Testis (tissue), 2 donors: ENCODE measurements at regions not wholly inside any gene's neighbourhood (a gene's known extent, or its start where the extent isn't known, plus 50 kb on each side); places are given as distances from the start of the nearest gene placed in this dataset.

Experiments used
- POLR2A ChIP-seq: fragments of 450-650 bp; IDR thresholded peaks from one replicate; pipeline ENCODE4 v1.6.1; 2017; ENCODE audit warnings: antibody characterized with exemption, mild to moderate bottlenecking, moderate library complexity
- TF ChIP-seq, protein P1 (sequence below), 3 experiments: fragments of 450-650 bp in 2 of 3; fragments of 200-600 bp in 1 of 3; sonication (generic) in 1 of 3; IDR thresholded peaks; one replicate each; pipeline ENCODE4 v1.5.1; 2016 to 2019; ENCODE audit warnings: antibody characterized with exemption in 3 of 3, mild to moderate bottlenecking in 2 of 3, moderate library complexity in 1 of 3

DNA sequence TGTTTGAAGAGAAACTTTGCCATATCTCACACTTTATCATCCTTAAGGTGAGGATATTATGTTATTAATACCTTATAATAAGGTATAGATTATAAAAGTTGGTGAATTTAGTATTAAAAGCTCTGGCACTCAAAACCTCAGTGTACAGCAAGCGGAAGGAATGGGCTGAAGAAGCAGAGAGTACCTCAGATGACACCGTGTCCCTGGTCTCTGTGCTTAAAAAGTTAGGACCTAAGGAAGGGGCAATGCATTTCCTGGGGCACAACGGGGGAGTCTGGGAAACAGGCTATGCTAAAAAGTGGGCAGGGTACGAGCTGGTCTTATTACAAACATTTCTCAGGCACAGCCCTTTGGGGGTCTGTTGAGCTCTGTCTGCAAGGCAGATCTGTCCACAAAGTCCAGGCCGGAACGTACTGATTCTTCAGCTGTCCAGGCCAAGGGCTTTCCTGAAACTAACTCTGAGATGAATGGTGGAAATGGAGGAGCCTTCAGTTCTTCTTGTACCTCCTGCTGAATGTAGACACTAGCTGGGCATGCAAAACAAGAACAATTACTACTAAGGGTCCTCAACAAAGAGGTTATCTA is 202.7 kb downstream of the POM121L12 start:
- TF ChIP-seq POLR2A = no peak
- TF ChIP-seq, protein P1, sequence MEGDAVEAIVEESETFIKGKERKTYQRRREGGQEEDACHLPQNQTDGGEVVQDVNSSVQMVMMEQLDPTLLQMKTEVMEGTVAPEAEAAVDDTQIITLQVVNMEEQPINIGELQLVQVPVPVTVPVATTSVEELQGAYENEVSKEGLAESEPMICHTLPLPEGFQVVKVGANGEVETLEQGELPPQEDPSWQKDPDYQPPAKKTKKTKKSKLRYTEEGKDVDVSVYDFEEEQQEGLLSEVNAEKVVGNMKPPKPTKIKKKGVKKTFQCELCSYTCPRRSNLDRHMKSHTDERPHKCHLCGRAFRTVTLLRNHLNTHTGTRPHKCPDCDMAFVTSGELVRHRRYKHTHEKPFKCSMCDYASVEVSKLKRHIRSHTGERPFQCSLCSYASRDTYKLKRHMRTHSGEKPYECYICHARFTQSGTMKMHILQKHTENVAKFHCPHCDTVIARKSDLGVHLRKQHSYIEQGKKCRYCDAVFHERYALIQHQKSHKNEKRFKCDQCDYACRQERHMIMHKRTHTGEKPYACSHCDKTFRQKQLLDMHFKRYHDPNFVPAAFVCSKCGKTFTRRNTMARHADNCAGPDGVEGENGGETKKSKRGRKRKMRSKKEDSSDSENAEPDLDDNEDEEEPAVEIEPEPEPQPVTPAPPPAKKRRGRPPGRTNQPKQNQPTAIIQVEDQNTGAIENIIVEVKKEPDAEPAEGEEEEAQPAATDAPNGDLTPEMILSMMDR (IDR thresholded peaks at IDR 0.05) = no peak
